Esophagus (tissue), 2 donors: ENCODE measurements at regions not wholly inside any gene's neighbourhood (a gene's known extent, or its start where the extent isn't known, plus 50 kb on each side); places are given as distances from the start of the nearest gene placed in this dataset.

Source experiments
- H3K27ac ChIP-seq, 2 donors: one replicate each; pipeline ENCODE4 v1.5.1; 2013; ENCODE audit warnings: low read depth in 2 of 2, mild to moderate bottlenecking in 2 of 2, inconsistent platforms in 1 of 2, low read length in 1 of 2, moderate library complexity in 1 of 2
- H3K27me3 ChIP-seq, 2 donors: one replicate each; pipeline ENCODE4 v1.6.1; 2013; ENCODE audit warnings: low read length in 2 of 2, control low read depth in 1 of 2, mild to moderate bottlenecking in 1 of 2; ENCODE audit not compliant: insufficient read depth in 2 of 2, control insufficient read depth in 1 of 2
- H3K36me3 ChIP-seq, 2 donors: one replicate each; pipeline ENCODE4 v1.6.1; 2013; ENCODE audit warnings: low read length in 1 of 2; ENCODE audit not compliant: control insufficient read depth in 2 of 2, insufficient read depth in 2 of 2
- H3K4me1 ChIP-seq, 2 donors: one replicate each; pipeline ENCODE4 v1.6.1; 2013; ENCODE audit warnings: low read length in 1 of 2; ENCODE audit not compliant: control insufficient read depth in 2 of 2, insufficient read depth in 2 of 2
- H3K4me3 ChIP-seq, 2 donors: one replicate each; pipeline ENCODE4 v1.5.1; 2013; ENCODE audit warnings: low read length in 2 of 2, mild to moderate bottlenecking in 2 of 2, low read depth in 1 of 2, moderate library complexity in 1 of 2
- H3K9me3 ChIP-seq, 2 donors: one replicate each; pipeline ENCODE4 v1.6.1; 2013; ENCODE audit warnings: mild to moderate bottlenecking in 2 of 2, low read depth in 1 of 2, low read length in 1 of 2, moderate library complexity in 1 of 2; ENCODE audit not compliant: control insufficient read depth in 2 of 2, insufficient read depth in 1 of 2
- WGBS, 2 donors: extraction: QIAGEN DNeasy Blood & Tissue Kit; methylation state at CpG; one replicate each; pipeline ENCODE4 v1.1.7; 2013; 5-methylcytosine and 5-hydroxymethylcytosine counted together
- donor health status: healthy with polysubstance abuse.
- donor health status: Bipolar disorder and iron deficiency.

- H3K36me3 ChIP-seq = no peaks in the 10 kb centered on the region
- 74 to 84% methylated on average over 2 of the region's 2 CpGs for WGBS, 2 donors
- no peak overlapping the region for H3K4me3 ChIP-seq
- no peaks in the 10 kb centered on the region for H3K9me3 ChIP-seq
- no peaks in the 10 kb centered on the region for H3K27me3 ChIP-seq
- H3K4me1 ChIP-seq = no peaks in the 10 kb centered on the region
- H3K27ac ChIP-seq = no peak overlapping the region
Measured at GRCh38 chr5:105817914-105818313, 1852.8 kb downstream of the EFNA5 start.

GRCh38 chr5:105817416-105817815 lies 1853.3 kb downstream of the EFNA5 start:
- WGBS, 2 donors = 75 to 79% methylated on average over 3 of the region's 3 CpGs
- H3K9me3 ChIP-seq = no peaks in the 10 kb centered on the region
- H3K4me3 ChIP-seq = no peak overlapping the region
- no peaks in the 10 kb centered on the region for H3K27me3 ChIP-seq
- H3K36me3 ChIP-seq = no peaks in the 10 kb centered on the region
- H3K4me1 ChIP-seq = no peaks in the 10 kb centered on the region
- no peak overlapping the region for H3K27ac ChIP-seq

- Histone ChIP-seq H3K27ac (no peak overlapping the region), H3K4me1 (no peaks in the 10 kb centered on the region), H3K4me3 (no peak overlapping the region), H3K9me3 (no peaks in the 10 kb centered on the region), H3K36me3 (no peaks in the 10 kb centered on the region), H3K27me3 (no peaks in the 10 kb centered on the region)
- 79 to 94% methylated on average over 1 of the region's 1 CpG for WGBS, 2 donors
Measured at GRCh38 chr5:105816961-105817360, 1853.8 kb downstream of the EFNA5 start.

GRCh38 chr5:105812304-105812703 lies 1858.4 kb downstream of the EFNA5 start:
- Histone ChIP-seq H3K27me3 (no peaks in the 10 kb centered on the region), H3K4me3 (no peak overlapping the region), H3K4me1 (no peaks in the 10 kb centered on the region), H3K27ac (no peak overlapping the region), H3K36me3 (no peaks in the 10 kb centered on the region), H3K9me3 (no peaks in the 10 kb centered on the region)
- 66 to 72% methylated on average over 2 of the region's 2 CpGs for WGBS, 2 donors

- WGBS, 2 donors = 65 to 79% methylated on average over 3 of the region's 3 CpGs
- H3K4me3 ChIP-seq = no peak overlapping the region
- H3K4me1 ChIP-seq = no peaks in the 10 kb centered on the region
- no peaks in the 10 kb centered on the region for H3K36me3 ChIP-seq
- H3K9me3 ChIP-seq = no peaks in the 10 kb centered on the region
- no peak overlapping the region for H3K27ac ChIP-seq
- no peaks in the 10 kb centered on the region for H3K27me3 ChIP-seq
Measured at GRCh38 chr5:105807951-105808350, 1862.8 kb downstream of the EFNA5 start.

- no peaks in the 10 kb centered on the region for H3K4me1 ChIP-seq
- no peaks in the 10 kb centered on the region for H3K27me3 ChIP-seq
- no peaks in the 10 kb centered on the region for H3K36me3 ChIP-seq
- no peak overlapping the region for H3K4me3 ChIP-seq
- 29 to 31% methylated on average over 1 of the region's 1 CpG for WGBS, 2 donors
- H3K9me3 ChIP-seq = no peaks in the 10 kb centered on the region
- H3K27ac ChIP-seq = no peak overlapping the region
Measured at GRCh38 chr5:105807290-105807689, 1863.4 kb downstream of the EFNA5 start.

- no peak overlapping the region for H3K4me3 ChIP-seq
Measured at GRCh38 chr5:105806596-105806995, 1864.1 kb downstream of the EFNA5 start.

GRCh38 chr5:105803431-105803830 lies 1867.3 kb downstream of the EFNA5 start:
- Histone ChIP-seq H3K4me1 (no peaks in the 10 kb centered on the region), H3K27ac (no peak overlapping the region)
- 96 to 100% methylated on average over 1 of the region's 1 CpG for WGBS, 2 donors

More at GRCh38 chr5:105806596-105806995, 1864.1 kb downstream of the EFNA5 start:
- Histone ChIP-seq H3K9me3 (no peaks in the 10 kb centered on the region), H3K27me3 (no peaks in the 10 kb centered on the region), H3K36me3 (no peaks in the 10 kb centered on the region), H3K4me1 (no peaks in the 10 kb centered on the region), H3K27ac (no peak overlapping the region)

GRCh38 chr5:105794578-105794977 lies 1876.2 kb downstream of the EFNA5 start:
- 92 to 93% methylated on average over 3 of the region's 3 CpGs for WGBS, 2 donors

More at GRCh38 chr5:105803431-105803830, 1867.3 kb downstream of the EFNA5 start:
- Histone ChIP-seq H3K36me3 (no peaks in the 10 kb centered on the region), H3K9me3 (no peaks in the 10 kb centered on the region), H3K4me3 (no peak overlapping the region), H3K27me3 (no peaks in the 10 kb centered on the region)

GRCh38 chr5:105789246-105789645 lies 1881.5 kb downstream of the EFNA5 start:
- Histone ChIP-seq H3K27me3 (no peaks in the 10 kb centered on the region), H3K4me3 (no peak overlapping the region), H3K27ac (no peak overlapping the region), H3K9me3 (no peaks in the 10 kb centered on the region), H3K36me3 (no peaks in the 10 kb centered on the region), H3K4me1 (no peaks in the 10 kb centered on the region)
- 63 to 64% methylated on average over 1 of the region's 1 CpG for WGBS, 2 donors

More at GRCh38 chr5:105794578-105794977, 1876.2 kb downstream of the EFNA5 start:
- Histone ChIP-seq H3K4me1 (no peaks in the 10 kb centered on the region), H3K27ac (no peak overlapping the region), H3K36me3 (no peaks in the 10 kb centered on the region), H3K27me3 (no peaks in the 10 kb centered on the region), H3K9me3 (no peaks in the 10 kb centered on the region), H3K4me3 (no peak overlapping the region)
